ENCODE measurements at regions not wholly inside any gene's neighbourhood (a gene's known extent, or its start where the extent isn't known, plus 50 kb on each side); places are given as distances from the start of the nearest gene placed in this dataset.

- no peak overlapping the region for H2AFZ ChIP-seq (ENCODE audit: low read depth, low read length)
- H3K27me3 ChIP-seq (ENCODE audit: insufficient read depth, low read length), result no peaks in the 10 kb centered on the region
- H3K4me1 ChIP-seq (ENCODE audit: insufficient read depth, low read length), result no peaks in the 10 kb centered on the region
- no peaks in the 10 kb centered on the region for H3K36me3 ChIP-seq (ENCODE audit: insufficient read depth, low read length)
- no peak overlapping the region for H3K4me3 ChIP-seq (ENCODE audit: low read length)
- H3K9me3 ChIP-seq (ENCODE audit: low read length), result no peaks in the 10 kb centered on the region
These were observed 193.9 kb downstream of the DIPK2A start for GRCh38 chr3:144165482-144165881.

- Histone ChIP-seq H3K4me3 (ENCODE audit: low read length) (no peak overlapping the region), H2AFZ (ENCODE audit: low read depth, low read length) (no peak overlapping the region), H3K27me3 (ENCODE audit: insufficient read depth, low read length) (no peaks in the 10 kb centered on the region), H3K36me3 (ENCODE audit: insufficient read depth, low read length) (no peaks in the 10 kb centered on the region), H3K4me1 (ENCODE audit: insufficient read depth, low read length) (no peaks in the 10 kb centered on the region), H3K9me3 (ENCODE audit: low read length) (no peaks in the 10 kb centered on the region)
These were observed 196.0 kb downstream of the DIPK2A start for GRCh38 chr3:144167634-144168033.

GRCh38 chr3:144173491-144173890 is 201.9 kb downstream of the DIPK2A start:
- Histone ChIP-seq H3K27me3 (ENCODE audit: insufficient read depth, low read length) (no peaks in the 10 kb centered on the region), H3K9me3 (ENCODE audit: low read length) (peaks cover 6% of the 10 kb centered on the region), H3K4me1 (ENCODE audit: insufficient read depth, low read length) (no peaks in the 10 kb centered on the region), H3K4me3 (ENCODE audit: low read length) (no peak overlapping the region), H3K36me3 (ENCODE audit: insufficient read depth, low read length) (no peaks in the 10 kb centered on the region), H2AFZ (ENCODE audit: low read depth, low read length) (no peak overlapping the region)

- H3K9me3 ChIP-seq (ENCODE audit: low read length), result peaks cover 6% of the 10 kb centered on the region
- H3K36me3 ChIP-seq (ENCODE audit: insufficient read depth, low read length), result no peaks in the 10 kb centered on the region
- H3K27me3 ChIP-seq (ENCODE audit: insufficient read depth, low read length), result no peaks in the 10 kb centered on the region
- H2AFZ ChIP-seq (ENCODE audit: low read depth, low read length), result no peak overlapping the region
- H3K4me3 ChIP-seq (ENCODE audit: low read length), result no peak overlapping the region
- no peaks in the 10 kb centered on the region for H3K4me1 ChIP-seq (ENCODE audit: insufficient read depth, low read length)
These were observed 204.2 kb downstream of the DIPK2A start for GRCh38 chr3:144175644-144176425.

- peaks cover 6% of the 10 kb centered on the region for H3K9me3 ChIP-seq (ENCODE audit: low read length)
- H3K4me3 ChIP-seq (ENCODE audit: low read length), result no peak overlapping the region
- no peaks in the 10 kb centered on the region for H3K27me3 ChIP-seq (ENCODE audit: insufficient read depth, low read length)
- no peaks in the 10 kb centered on the region for H3K4me1 ChIP-seq (ENCODE audit: insufficient read depth, low read length)
- no peaks in the 10 kb centered on the region for H3K36me3 ChIP-seq (ENCODE audit: insufficient read depth, low read length)
- no peak overlapping the region for H2AFZ ChIP-seq (ENCODE audit: low read depth, low read length)
These were observed 206.0 kb downstream of the DIPK2A start for GRCh38 chr3:144177649-144178048.

- no peak overlapping the region for H2AFZ ChIP-seq (ENCODE audit: low read depth, low read length)
- H3K4me1 ChIP-seq (ENCODE audit: insufficient read depth, low read length), result no peaks in the 10 kb centered on the region
These were observed 207.0 kb downstream of the DIPK2A start for GRCh38 chr3:144178607-144179006.

GRCh38 chr3:144181062-144181461 is 209.4 kb downstream of the DIPK2A start:
- no peaks in the 10 kb centered on the region for H3K4me1 ChIP-seq (ENCODE audit: insufficient read depth, low read length)
- no peak overlapping the region for H3K4me3 ChIP-seq (ENCODE audit: low read length)
- H3K27me3 ChIP-seq (ENCODE audit: insufficient read depth, low read length), result no peaks in the 10 kb centered on the region
- H3K9me3 ChIP-seq (ENCODE audit: low read length), result peaks cover 2% of the 10 kb centered on the region
- no peak overlapping the region for H2AFZ ChIP-seq (ENCODE audit: low read depth, low read length)
- H3K36me3 ChIP-seq (ENCODE audit: insufficient read depth, low read length), result no peaks in the 10 kb centered on the region

More at GRCh38 chr3:144178607-144179006, 207.0 kb downstream of the DIPK2A start:
- Histone ChIP-seq H3K9me3 (ENCODE audit: low read length) (peaks cover 6% of the 10 kb centered on the region), H3K36me3 (ENCODE audit: insufficient read depth, low read length) (no peaks in the 10 kb centered on the region), H3K4me3 (ENCODE audit: low read length) (no peak overlapping the region), H3K27me3 (ENCODE audit: insufficient read depth, low read length) (no peaks in the 10 kb centered on the region)

GRCh38 chr3:144182501-144182900 is 210.9 kb downstream of the DIPK2A start:
- Histone ChIP-seq H3K27me3 (ENCODE audit: insufficient read depth, low read length) (no peaks in the 10 kb centered on the region), H3K9me3 (ENCODE audit: low read length) (no peaks in the 10 kb centered on the region), H2AFZ (ENCODE audit: low read depth, low read length) (no peak overlapping the region), H3K36me3 (ENCODE audit: insufficient read depth, low read length) (no peaks in the 10 kb centered on the region), H3K4me1 (ENCODE audit: insufficient read depth, low read length) (no peaks in the 10 kb centered on the region), H3K4me3 (ENCODE audit: low read length) (no peak overlapping the region)

GRCh38 chr3:144185276-144185675 is 213.7 kb downstream of the DIPK2A start:
- Histone ChIP-seq H2AFZ (ENCODE audit: low read depth, low read length) (no peak overlapping the region), H3K36me3 (ENCODE audit: insufficient read depth, low read length) (no peaks in the 10 kb centered on the region), H3K9me3 (ENCODE audit: low read length) (no peaks in the 10 kb centered on the region), H3K27me3 (ENCODE audit: insufficient read depth, low read length) (no peaks in the 10 kb centered on the region), H3K4me1 (ENCODE audit: insufficient read depth, low read length) (no peaks in the 10 kb centered on the region), H3K4me3 (ENCODE audit: low read length) (no peak overlapping the region)

GRCh38 chr3:144187531-144188210 is 216.0 kb downstream of the DIPK2A start:
- Histone ChIP-seq H3K27me3 (ENCODE audit: insufficient read depth, low read length) (no peaks in the 10 kb centered on the region), H3K4me1 (ENCODE audit: insufficient read depth, low read length) (no peaks in the 10 kb centered on the region), H3K9me3 (ENCODE audit: low read length) (no peaks in the 10 kb centered on the region), H3K4me3 (ENCODE audit: low read length) (no peak overlapping the region), H3K36me3 (ENCODE audit: insufficient read depth, low read length) (no peaks in the 10 kb centered on the region), H2AFZ (ENCODE audit: low read depth, low read length) (no peak overlapping the region)

GRCh38 chr3:144189044-144189443 is 217.4 kb downstream of the DIPK2A start:
- no peaks in the 10 kb centered on the region for H3K9me3 ChIP-seq (ENCODE audit: low read length)
- H2AFZ ChIP-seq (ENCODE audit: low read depth, low read length), result no peak overlapping the region
- no peaks in the 10 kb centered on the region for H3K36me3 ChIP-seq (ENCODE audit: insufficient read depth, low read length)

GRCh38 chr3:144197116-144197515 is 225.5 kb downstream of the DIPK2A start:
- Histone ChIP-seq H2AFZ (ENCODE audit: low read depth, low read length) (no peak overlapping the region), H3K9me3 (ENCODE audit: low read length) (peaks cover 4% of the 10 kb centered on the region), H3K27me3 (ENCODE audit: insufficient read depth, low read length) (no peaks in the 10 kb centered on the region), H3K4me1 (ENCODE audit: insufficient read depth, low read length) (no peaks in the 10 kb centered on the region), H3K4me3 (ENCODE audit: low read length) (no peak overlapping the region), H3K36me3 (ENCODE audit: insufficient read depth, low read length) (no peaks in the 10 kb centered on the region)

More at GRCh38 chr3:144189044-144189443, 217.4 kb downstream of the DIPK2A start:
- Histone ChIP-seq H3K4me3 (ENCODE audit: low read length) (no peak overlapping the region), H3K27me3 (ENCODE audit: insufficient read depth, low read length) (no peaks in the 10 kb centered on the region), H3K4me1 (ENCODE audit: insufficient read depth, low read length) (no peaks in the 10 kb centered on the region)

GRCh38 chr3:144197582-144197981 is 226.0 kb downstream of the DIPK2A start:
- H3K9me3 ChIP-seq (ENCODE audit: low read length), result peaks cover 4% of the 10 kb centered on the region
- no peaks in the 10 kb centered on the region for H3K27me3 ChIP-seq (ENCODE audit: insufficient read depth, low read length)
- H3K4me1 ChIP-seq (ENCODE audit: insufficient read depth, low read length), result no peaks in the 10 kb centered on the region
- H3K36me3 ChIP-seq (ENCODE audit: insufficient read depth, low read length), result no peaks in the 10 kb centered on the region
- no peak overlapping the region for H2AFZ ChIP-seq (ENCODE audit: low read depth, low read length)
- H3K4me3 ChIP-seq (ENCODE audit: low read length), result no peak overlapping the region
